Activated T-cell treated with anti-CD3 and anti-CD28 coated beads, Interleukin-2, amount 50 U/mL, for 4 hours (primary cell): ENCODE measurements at regions not wholly inside any gene's neighbourhood (a gene's known extent, or its start where the extent isn't known, plus 50 kb on each side); places are given as distances from the start of the nearest gene placed in this dataset.
"Not testable (repeated sequence)": the region's sequence is repeated elsewhere in the genome, so short reads cannot be mapped to it uniquely, and the experiment has no call there.

Experiments used
- ATAC-seq, 2 donors: fragments of 200-7000 bp; cut with Tn5 transposase; one replicate each; pipeline ENCODE4 v1.10.0; 2021
- DNase-seq: peaks from one replicate; pipeline ENCODE4 v3.0.0-alpha.2; 2020
- H3K27me3 Mint-ChIP-seq: one replicate; pipeline ENCODE4 v1.8.0; 2021; ENCODE audit warnings: low read depth, mixed read lengths
- H3K36me3 Mint-ChIP-seq: one replicate; pipeline ENCODE4 v1.8.0; 2022; ENCODE audit warnings: mixed read lengths; ENCODE audit not compliant: insufficient read depth
- H3K4me1 Mint-ChIP-seq: one replicate; pipeline ENCODE4 v1.8.0; 2021; ENCODE audit warnings: low read depth, mixed read lengths
- H3K4me3 Mint-ChIP-seq: one replicate; pipeline ENCODE4 v1.8.0; 2021; ENCODE audit warnings: mild to moderate bottlenecking, moderate library complexity, mixed read lengths
- H3K9me3 Mint-ChIP-seq: one replicate; pipeline ENCODE4 v1.8.0; 2021; ENCODE audit warnings: mixed read lengths

- Mint-ChIP-seq H3K4me3 (no peak overlapping the region), H3K36me3 (no peaks in the 10 kb centered on the region), H3K27me3 (no peaks in the 10 kb centered on the region), H3K4me1 (no peaks in the 10 kb centered on the region), H3K9me3 (peaks cover 21% of the 10 kb centered on the region)
- ATAC-seq (no peak), DNase-seq (no peak)
Measured at GRCh38 chr7:67870396-67870795, 873.8 kb downstream of the TYW1 start.

GRCh38 chr7:67875558-67875957, 878.9 kb downstream of the TYW1 start:
- no peaks in the 10 kb centered on the region for H3K4me1 Mint-ChIP-seq
- ATAC-seq (no peak), DNase-seq (no peak)
- H3K4me3 Mint-ChIP-seq, result no peak overlapping the region
- H3K27me3 Mint-ChIP-seq, result no peaks in the 10 kb centered on the region
- peaks cover 23% of the 10 kb centered on the region for H3K9me3 Mint-ChIP-seq
- no peaks in the 10 kb centered on the region for H3K36me3 Mint-ChIP-seq

GRCh38 chr7:67878808-67879207, 882.2 kb downstream of the TYW1 start:
- H3K27me3 Mint-ChIP-seq, result no peaks in the 10 kb centered on the region
- DNase-seq (no peak), ATAC-seq (no peak)
- H3K4me1 Mint-ChIP-seq, result no peaks in the 10 kb centered on the region
- no peaks in the 10 kb centered on the region for H3K36me3 Mint-ChIP-seq
- H3K9me3 Mint-ChIP-seq, result peaks cover 16% of the 10 kb centered on the region
- H3K4me3 Mint-ChIP-seq, result no peak overlapping the region

GRCh38 chr7:67882843-67883242, 886.2 kb downstream of the TYW1 start:
- no peak for DNase-seq
- Mint-ChIP-seq H3K4me1 (no peaks in the 10 kb centered on the region), H3K4me3 (no peak overlapping the region), H3K36me3 (no peaks in the 10 kb centered on the region), H3K9me3 (peaks cover 18% of the 10 kb centered on the region), H3K27me3 (no peaks in the 10 kb centered on the region)
- no peak for ATAC-seq

- no peak for ATAC-seq
- Mint-ChIP-seq H3K27me3 (no peaks in the 10 kb centered on the region), H3K9me3 (peaks cover 11% of the 10 kb centered on the region), H3K4me1 (no peaks in the 10 kb centered on the region), H3K36me3 (no peaks in the 10 kb centered on the region), H3K4me3 (no peak overlapping the region)
- DNase-seq, result no peak
Measured at GRCh38 chr7:67890316-67890715, 893.7 kb downstream of the TYW1 start.

GRCh38 chr7:67894746-67895145, 898.1 kb downstream of the TYW1 start:
- no peaks in the 10 kb centered on the region for H3K27me3 Mint-ChIP-seq
- ATAC-seq (no peak), DNase-seq (no peak)
- H3K36me3 Mint-ChIP-seq, result no peaks in the 10 kb centered on the region
- H3K4me3 Mint-ChIP-seq, result no peak overlapping the region
- H3K9me3 Mint-ChIP-seq, result peaks cover 21% of the 10 kb centered on the region
- no peaks in the 10 kb centered on the region for H3K4me1 Mint-ChIP-seq

GRCh38 chr7:67896721-67897120, 900.1 kb downstream of the TYW1 start:
- Mint-ChIP-seq H3K4me1 (no peaks in the 10 kb centered on the region), H3K36me3 (no peaks in the 10 kb centered on the region), H3K27me3 (no peaks in the 10 kb centered on the region), H3K9me3 (peaks cover 17% of the 10 kb centered on the region), H3K4me3 (no peak overlapping the region)
- DNase-seq, result no peak
- ATAC-seq, result no peak

- ATAC-seq (no peak), DNase-seq (no peak)
- H3K36me3 Mint-ChIP-seq, result no peaks in the 10 kb centered on the region
- H3K27me3 Mint-ChIP-seq, result no peaks in the 10 kb centered on the region
- no peaks in the 10 kb centered on the region for H3K4me1 Mint-ChIP-seq
- H3K9me3 Mint-ChIP-seq, result peaks cover 19% of the 10 kb centered on the region
- H3K4me3 Mint-ChIP-seq, result no peak overlapping the region
Measured at GRCh38 chr7:67900456-67900855, 903.8 kb downstream of the TYW1 start.

- no peaks in the 10 kb centered on the region for H3K4me1 Mint-ChIP-seq
- DNase-seq (no peak), ATAC-seq (no peak)
- peaks cover 17% of the 10 kb centered on the region for H3K9me3 Mint-ChIP-seq
- H3K36me3 Mint-ChIP-seq, result no peaks in the 10 kb centered on the region
- no peak overlapping the region for H3K4me3 Mint-ChIP-seq
- H3K27me3 Mint-ChIP-seq, result no peaks in the 10 kb centered on the region
Measured at GRCh38 chr7:67901808-67902480, 905.3 kb downstream of the TYW1 start.

- Mint-ChIP-seq H3K36me3 (no peaks in the 10 kb centered on the region), H3K4me3 (no peak overlapping the region), H3K27me3 (no peaks in the 10 kb centered on the region), H3K4me1 (no peaks in the 10 kb centered on the region), H3K9me3 (peaks cover 13% of the 10 kb centered on the region)
- DNase-seq (no peak), ATAC-seq (no peak)
Measured at GRCh38 chr7:67907792-67908191, 911.2 kb downstream of the TYW1 start.

GRCh38 chr7:67912437-67912836, 915.8 kb downstream of the TYW1 start:
- no peaks in the 10 kb centered on the region for H3K36me3 Mint-ChIP-seq
- no peak for ATAC-seq
- DNase-seq, result no peak
- peaks cover 18% of the 10 kb centered on the region for H3K9me3 Mint-ChIP-seq
- no peaks in the 10 kb centered on the region for H3K27me3 Mint-ChIP-seq
- no peaks in the 10 kb centered on the region for H3K4me1 Mint-ChIP-seq
- no peak overlapping the region for H3K4me3 Mint-ChIP-seq

- Mint-ChIP-seq H3K9me3 (peaks cover 28% of the 10 kb centered on the region), H3K4me1 (no peaks in the 10 kb centered on the region), H3K36me3 (no peaks in the 10 kb centered on the region), H3K27me3 (no peaks in the 10 kb centered on the region), H3K4me3 (no peak overlapping the region)
- DNase-seq (no peak), ATAC-seq (no peak)
Measured at GRCh38 chr7:67913604-67914003, 917.0 kb downstream of the TYW1 start.

GRCh38 chr7:67916111-67916510, 919.5 kb downstream of the TYW1 start:
- not testable (repeated sequence) for H3K4me1 Mint-ChIP-seq, H3K4me3 Mint-ChIP-seq

GRCh38 chr7:67916571-67917436, 920.2 kb downstream of the TYW1 start:
- Mint-ChIP-seq H3K9me3 (peaks cover 38% of the 10 kb centered on the region), H3K4me3 (no peak overlapping the region), H3K27me3 (no peaks in the 10 kb centered on the region), H3K36me3 (no peaks in the 10 kb centered on the region), H3K4me1 (no peaks in the 10 kb centered on the region)
- ATAC-seq, result no peak
- DNase-seq, result no peak

More at GRCh38 chr7:67916111-67916510, 919.5 kb downstream of the TYW1 start:
- not testable (repeated sequence) for H3K27me3 Mint-ChIP-seq, DNase-seq, H3K36me3 Mint-ChIP-seq, ATAC-seq
- peaks cover 38% of the 10 kb centered on the region for H3K9me3 Mint-ChIP-seq

- Mint-ChIP-seq H3K4me3 (no peak overlapping the region), H3K27me3 (no peaks in the 10 kb centered on the region), H3K36me3 (no peaks in the 10 kb centered on the region), H3K4me1 (no peaks in the 10 kb centered on the region), H3K9me3 (peaks cover 41% of the 10 kb centered on the region)
- DNase-seq, result no peak
- ATAC-seq, result no peak
Measured at GRCh38 chr7:67917437-67917755, 920.8 kb downstream of the TYW1 start.
